Ishikawa (cell line): ENCODE measurements at regions not wholly inside any gene's neighbourhood (a gene's known extent, or its start where the extent isn't known, plus 50 kb on each side); places are given as distances from the start of the nearest gene placed in this dataset.

Experiments
- CEBPB ChIP-seq: IDR thresholded peaks from 2 replicates; pipeline ENCODE4 v1.6.1; 2012
- CREB1 ChIP-seq: IDR thresholded peaks from 2 replicates; pipeline ENCODE4 v1.6.1; 2012; ENCODE audit warnings: low read depth
- EGR1 ChIP-seq: IDR thresholded peaks from 2 replicates; pipeline ENCODE4 v1.6.1; 2012
- EP300 ChIP-seq: IDR thresholded peaks from 2 replicates; pipeline ENCODE4 v1.6.1; 2012; ENCODE audit warnings: borderline replicate concordance
- FOXM1 ChIP-seq: IDR thresholded peaks from 2 replicates; pipeline ENCODE4 v1.6.1; 2012; ENCODE audit warnings: low read depth, borderline replicate concordance
- NFIC ChIP-seq: IDR thresholded peaks from 2 replicates; pipeline ENCODE4 v1.6.1; 2012
- RAD21 ChIP-seq: IDR thresholded peaks from 2 replicates; pipeline ENCODE4 v1.6.1; 2012; ENCODE audit warnings: low read depth
- TAF1 ChIP-seq: IDR thresholded peaks from 2 replicates; pipeline ENCODE4 v1.6.1; 2012; ENCODE audit warnings: low read depth, mild to moderate bottlenecking
- TCF12 ChIP-seq: IDR thresholded peaks from 2 replicates; pipeline ENCODE4 v1.6.1; 2012; ENCODE audit warnings: low read depth
- TEAD4 ChIP-seq: IDR thresholded peaks from 2 replicates; pipeline ENCODE4 v1.6.1; 2012
- USF1 ChIP-seq: IDR thresholded peaks from 2 replicates; pipeline ENCODE4 v1.6.1; 2012
- YY1 ChIP-seq: IDR thresholded peaks from 2 replicates; pipeline ENCODE4 v1.6.1; 2012; ENCODE audit warnings: low read depth
- ZBTB7A ChIP-seq: IDR thresholded peaks from 2 replicates; pipeline ENCODE4 v1.6.1; 2012; ENCODE audit warnings: low read depth
- TF ChIP-seq, protein P1 (sequence below): IDR thresholded peaks from 2 replicates; pipeline ENCODE4 v1.6.1; 2012
- TF ChIP-seq, protein P2 (sequence below): IDR thresholded peaks from 2 replicates; pipeline ENCODE4 v1.6.1; 2012; ENCODE audit warnings: low read depth, mild to moderate bottlenecking

DNA sequence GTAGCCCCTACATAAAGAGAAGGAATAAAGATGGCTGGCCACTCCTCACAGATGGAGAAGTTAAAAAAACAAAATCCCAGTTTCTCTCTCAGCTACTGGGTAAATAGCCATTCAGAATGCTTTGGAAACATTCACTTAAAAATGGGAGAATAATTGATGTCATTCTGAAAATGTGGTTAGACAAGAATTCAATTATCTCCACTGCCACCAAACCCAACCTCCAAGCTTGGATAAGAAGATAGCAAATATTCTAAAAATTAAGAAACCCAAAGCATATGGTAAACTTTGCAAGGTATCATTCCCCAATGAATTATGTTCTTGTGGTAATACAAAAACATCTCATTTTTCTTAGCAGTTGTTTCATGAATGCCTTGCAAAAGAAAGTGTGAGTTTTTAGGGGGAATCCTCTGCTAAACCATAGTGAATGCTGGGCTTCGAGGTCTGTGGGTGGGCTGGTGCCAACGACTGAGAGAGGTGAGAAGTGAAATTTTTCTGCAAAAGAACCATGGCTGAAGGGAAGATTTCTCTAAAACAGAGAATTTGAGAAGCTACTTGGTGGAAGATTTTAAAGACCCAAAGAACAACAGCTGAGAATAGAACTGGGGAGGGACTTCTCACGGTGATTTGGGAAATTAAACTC lies 497.9 kb upstream of the JARID2 start:
- TF ChIP-seq RAD21 (no peak), EGR1 (no peak)

DNA sequence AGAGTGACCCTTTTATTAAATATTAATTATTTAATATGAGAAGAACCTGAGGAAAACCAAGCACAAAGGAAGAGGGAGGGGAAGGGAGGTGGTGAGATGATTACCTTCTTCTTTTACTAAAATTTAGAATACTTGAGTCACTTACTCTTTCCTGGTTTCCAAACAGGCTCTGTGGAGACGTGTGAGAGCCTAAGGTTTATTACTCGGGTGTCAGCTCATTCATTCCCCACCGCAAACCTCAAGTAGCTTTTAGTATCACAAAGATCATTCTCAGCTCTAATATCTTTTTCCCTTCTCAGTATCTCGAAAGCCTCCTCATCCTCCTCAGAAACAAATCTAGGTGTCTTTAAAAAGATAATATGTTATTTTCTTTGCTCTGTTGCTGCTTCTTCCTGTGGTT lies 497.2 kb upstream of the JARID2 start:
- TF ChIP-seq FOXM1 (no peak), USF1 (no peak), TAF1 (no peak), EGR1 (no peak)

DNA sequence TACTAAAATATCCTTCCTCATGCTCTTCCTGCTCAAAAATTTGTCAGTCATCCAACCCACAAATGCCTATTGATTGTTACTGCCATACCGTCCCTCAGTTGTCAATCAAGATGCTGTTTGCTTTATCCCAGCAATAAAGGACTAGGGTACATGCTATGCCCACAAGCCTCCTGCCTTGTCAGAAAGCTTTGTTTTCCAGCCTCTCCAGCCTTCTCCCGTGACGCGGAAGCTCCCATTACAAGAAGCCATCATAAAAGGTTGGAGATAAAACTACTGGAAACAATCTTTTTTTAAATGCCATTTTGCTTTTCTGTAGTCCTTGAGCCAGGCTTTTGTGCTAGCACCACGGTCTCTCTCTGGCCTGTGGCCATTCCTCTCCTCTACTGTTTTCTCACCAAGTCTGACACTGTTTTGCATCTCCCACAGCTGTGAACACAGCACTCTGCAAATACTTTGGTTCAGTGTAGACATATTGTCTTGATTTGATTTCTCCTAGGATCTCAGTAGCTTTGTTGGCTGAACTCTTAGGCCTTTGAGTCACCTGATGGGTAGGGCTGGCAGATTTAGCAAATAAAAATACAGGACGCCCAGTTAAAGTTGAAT lies 495.7 kb upstream of the JARID2 start:
- no peak for TF ChIP-seq FOXM1
- TF ChIP-seq TCF12: no peak
- TF ChIP-seq EGR1: no peak
- TF ChIP-seq YY1: no peak
- TF ChIP-seq, protein P1, sequence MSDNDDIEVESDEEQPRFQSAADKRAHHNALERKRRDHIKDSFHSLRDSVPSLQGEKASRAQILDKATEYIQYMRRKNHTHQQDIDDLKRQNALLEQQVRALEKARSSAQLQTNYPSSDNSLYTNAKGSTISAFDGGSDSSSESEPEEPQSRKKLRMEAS: no peak
- TF ChIP-seq RAD21: no peak
- no peak for TF ChIP-seq EP300
- TF ChIP-seq ZBTB7A: no peak
- TF ChIP-seq, protein P2, sequence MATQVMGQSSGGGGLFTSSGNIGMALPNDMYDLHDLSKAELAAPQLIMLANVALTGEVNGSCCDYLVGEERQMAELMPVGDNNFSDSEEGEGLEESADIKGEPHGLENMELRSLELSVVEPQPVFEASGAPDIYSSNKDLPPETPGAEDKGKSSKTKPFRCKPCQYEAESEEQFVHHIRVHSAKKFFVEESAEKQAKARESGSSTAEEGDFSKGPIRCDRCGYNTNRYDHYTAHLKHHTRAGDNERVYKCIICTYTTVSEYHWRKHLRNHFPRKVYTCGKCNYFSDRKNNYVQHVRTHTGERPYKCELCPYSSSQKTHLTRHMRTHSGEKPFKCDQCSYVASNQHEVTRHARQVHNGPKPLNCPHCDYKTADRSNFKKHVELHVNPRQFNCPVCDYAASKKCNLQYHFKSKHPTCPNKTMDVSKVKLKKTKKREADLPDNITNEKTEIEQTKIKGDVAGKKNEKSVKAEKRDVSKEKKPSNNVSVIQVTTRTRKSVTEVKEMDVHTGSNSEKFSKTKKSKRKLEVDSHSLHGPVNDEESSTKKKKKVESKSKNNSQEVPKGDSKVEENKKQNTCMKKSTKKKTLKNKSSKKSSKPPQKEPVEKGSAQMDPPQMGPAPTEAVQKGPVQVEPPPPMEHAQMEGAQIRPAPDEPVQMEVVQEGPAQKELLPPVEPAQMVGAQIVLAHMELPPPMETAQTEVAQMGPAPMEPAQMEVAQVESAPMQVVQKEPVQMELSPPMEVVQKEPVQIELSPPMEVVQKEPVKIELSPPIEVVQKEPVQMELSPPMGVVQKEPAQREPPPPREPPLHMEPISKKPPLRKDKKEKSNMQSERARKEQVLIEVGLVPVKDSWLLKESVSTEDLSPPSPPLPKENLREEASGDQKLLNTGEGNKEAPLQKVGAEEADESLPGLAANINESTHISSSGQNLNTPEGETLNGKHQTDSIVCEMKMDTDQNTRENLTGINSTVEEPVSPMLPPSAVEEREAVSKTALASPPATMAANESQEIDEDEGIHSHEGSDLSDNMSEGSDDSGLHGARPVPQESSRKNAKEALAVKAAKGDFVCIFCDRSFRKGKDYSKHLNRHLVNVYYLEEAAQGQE: no peak
- TF ChIP-seq CREB1: no peak
- TF ChIP-seq CEBPB: no peak
- no peak for TF ChIP-seq USF1
- no peak for TF ChIP-seq NFIC

GRCh38 chr6:14751645-14752175 lies 494.2 kb upstream of the JARID2 start:
- no peak for TF ChIP-seq ZBTB7A
- TF ChIP-seq TCF12: no peak
- TF ChIP-seq RAD21: no peak
- TF ChIP-seq USF1: no peak
- TF ChIP-seq NFIC: no peak
- TF ChIP-seq CEBPB: no peak
- TF ChIP-seq CREB1: no peak
- TF ChIP-seq, protein P1: no peak
- no peak for TF ChIP-seq TAF1
- TF ChIP-seq EP300: no peak
- no peak for TF ChIP-seq FOXM1
- no peak for TF ChIP-seq EGR1
- no peak for TF ChIP-seq YY1
- no peak for TF ChIP-seq TEAD4
- TF ChIP-seq, protein P2: no peak

- TF ChIP-seq, protein P2: no peak
- TF ChIP-seq USF1 (no peak), RAD21 (no peak), YY1 (no peak), FOXM1 (no peak), TAF1 (no peak), TCF12 (no peak), ZBTB7A (no peak), NFIC (no peak), CEBPB (no peak), EP300 (no peak), TEAD4 (no peak), EGR1 (no peak), CREB1 (no peak)
- TF ChIP-seq, protein P1: no peak
These were observed 490.9 kb upstream of the JARID2 start for GRCh38 chr6:14754751-14755513.
